GM18505 (cell line): ENCODE measurements at regions not wholly inside any gene's neighbourhood (a gene's known extent, or its start where the extent isn't known, plus 50 kb on each side); places are given as distances from the start of the nearest gene placed in this dataset.

Experiments used
- ATAC-seq: cut with Tn5 transposase; IDR thresholded peaks from one replicate; pipeline ENCODE4 v1.9.1; 2021; ENCODE audit not compliant: unreplicated experiment
- POLR2A ChIP-seq: IDR thresholded peaks from 4 replicates; pipeline ENCODE4 v1.6.1; 2011; ENCODE audit warnings: borderline replicate concordance; ENCODE audit not compliant: insufficient read depth, insufficient read length; ENCODE audit errors: extremely low read depth

DNA sequence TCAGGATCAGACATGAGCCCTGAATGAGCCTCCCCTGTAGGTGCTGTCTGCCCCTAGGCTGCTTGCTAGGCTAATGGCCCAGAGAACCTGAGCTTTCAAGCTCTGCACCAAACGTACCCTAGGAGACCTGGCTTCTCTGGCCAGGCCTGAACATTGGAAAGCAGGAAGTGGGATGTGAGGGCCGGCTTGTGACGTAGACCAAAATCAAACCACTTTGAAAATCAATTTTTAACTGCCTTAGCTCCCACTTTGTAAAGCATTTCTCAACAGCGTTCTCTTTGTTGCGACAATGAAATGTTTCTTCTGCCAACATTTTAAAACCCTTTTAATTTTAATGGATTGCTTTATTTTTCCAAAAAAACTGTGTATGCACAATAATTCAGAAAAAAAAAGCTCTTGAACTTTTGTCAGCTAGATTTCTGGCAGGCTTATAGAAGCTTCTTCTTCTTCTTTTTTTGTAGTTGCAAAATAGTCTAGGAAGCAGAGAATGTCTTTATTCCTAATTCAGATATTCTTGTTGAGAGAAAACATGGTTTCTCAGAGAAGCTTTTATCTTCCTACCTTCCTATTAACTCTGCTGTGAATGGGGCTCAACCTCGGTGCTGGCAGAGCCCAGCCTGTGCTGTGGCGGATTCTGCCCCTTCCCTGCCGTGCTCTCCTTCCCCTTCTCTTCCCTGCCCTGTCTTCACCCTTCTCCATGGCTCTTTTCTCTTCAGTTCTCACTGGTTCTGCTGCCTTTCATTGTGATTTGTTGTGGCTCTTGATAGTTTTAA, 145.2 kb upstream of the SFRP2 start:
- no peak for TF ChIP-seq POLR2A
- ATAC-seq = no peak

DNA sequence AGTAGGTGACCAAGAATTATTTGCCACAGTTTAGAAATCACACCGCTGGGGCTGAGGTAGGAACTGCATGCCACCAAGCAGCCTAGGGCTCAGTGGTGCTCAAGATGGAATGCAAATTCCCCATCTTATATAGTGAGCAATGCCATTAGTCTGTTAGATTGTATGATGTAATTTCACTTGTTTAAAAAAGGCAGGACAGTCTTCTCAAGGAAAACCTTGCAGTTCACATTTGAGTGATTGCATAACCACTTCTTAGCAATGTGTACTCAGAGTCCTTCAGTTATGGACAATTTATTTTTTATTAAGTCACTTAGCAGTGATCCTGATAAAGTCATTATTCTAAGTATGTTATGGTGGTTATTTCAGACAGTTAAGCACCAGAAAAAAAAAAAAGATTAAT, 142.9 kb upstream of the SFRP2 start:
- no peak for ATAC-seq
- no peak for TF ChIP-seq POLR2A

DNA sequence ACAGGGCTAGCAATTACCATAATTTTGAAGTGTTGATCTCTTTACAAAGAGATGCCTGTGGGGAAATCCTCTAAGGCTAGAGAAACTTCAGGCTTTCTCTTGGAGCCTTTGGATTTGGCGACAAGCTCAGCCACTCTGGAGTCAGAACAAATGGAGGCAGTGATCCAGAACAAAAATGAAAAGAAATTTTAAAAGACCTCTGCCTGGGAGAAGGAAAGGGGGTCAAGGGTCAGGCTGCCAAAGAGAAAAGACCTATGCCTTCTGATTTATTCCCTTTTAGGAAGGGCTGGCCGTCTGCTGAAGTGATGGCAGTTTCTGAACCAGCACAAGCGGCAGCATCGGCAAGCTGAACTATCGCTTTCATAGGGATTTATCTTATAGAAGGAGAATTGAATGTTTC, 140.8 kb upstream of the SFRP2 start:
- no peak for ATAC-seq
- no peak for TF ChIP-seq POLR2A

DNA sequence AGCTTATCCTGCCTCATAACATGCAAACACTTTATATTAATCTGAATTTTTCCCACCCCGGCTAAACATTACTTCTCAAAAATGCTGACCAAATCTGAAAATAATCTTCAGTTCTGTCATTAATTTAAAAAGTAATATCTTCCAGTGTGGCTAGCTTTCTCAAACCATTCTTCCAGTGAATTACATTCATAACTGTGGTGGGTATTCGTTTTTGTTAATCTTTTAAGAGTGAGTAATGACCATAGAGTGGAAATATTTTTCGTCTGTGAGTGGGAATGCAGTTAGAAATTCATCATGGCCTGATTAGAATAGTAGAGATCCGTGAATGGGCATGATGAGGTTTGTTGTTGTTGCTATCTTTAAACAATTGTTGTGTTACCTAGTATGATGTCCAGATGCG, 138.6 kb upstream of the SFRP2 start:
- no peak for ATAC-seq
- no peak for TF ChIP-seq POLR2A

DNA sequence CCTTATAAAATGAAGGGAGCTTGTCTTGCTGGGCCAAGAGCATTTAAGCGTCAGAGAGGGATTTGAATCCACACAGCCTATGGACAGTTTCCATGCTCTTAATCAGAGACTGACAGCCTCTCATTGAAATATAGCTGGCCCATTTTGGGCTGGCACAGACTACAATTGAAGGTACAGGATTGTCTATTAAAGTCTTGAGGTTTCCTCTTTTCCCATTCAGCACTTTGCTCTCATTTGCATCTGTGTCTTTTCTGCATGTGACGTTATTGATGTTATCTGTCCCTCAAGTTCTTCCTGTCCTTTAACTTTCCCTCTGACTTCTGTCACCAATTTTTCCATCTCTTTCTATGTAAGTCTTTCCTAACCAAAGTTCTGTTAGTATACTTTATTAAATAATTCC, 133.3 kb upstream of the SFRP2 start:
- no peak for ATAC-seq
- no peak for TF ChIP-seq POLR2A

DNA sequence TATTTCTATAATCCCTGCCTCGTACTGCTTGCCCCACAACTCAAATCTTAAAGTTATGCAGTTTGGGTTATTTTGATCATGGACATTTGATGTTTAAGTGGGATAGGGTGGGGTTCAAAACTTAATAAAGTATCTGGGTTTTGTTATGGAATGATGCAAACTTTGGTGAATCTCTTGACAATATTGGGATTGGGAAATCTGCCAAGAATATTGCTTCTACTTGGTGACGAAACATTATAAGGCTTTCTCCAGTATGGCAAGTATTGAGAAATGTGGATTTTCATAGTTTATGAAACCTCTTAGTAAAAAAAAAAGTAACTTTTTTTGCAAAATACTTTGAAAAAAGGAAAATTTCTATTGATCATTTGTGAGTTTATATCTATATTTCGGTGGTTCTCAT, 130.8 kb upstream of the SFRP2 start:
- TF ChIP-seq POLR2A = no peak
- ATAC-seq = no peak

DNA sequence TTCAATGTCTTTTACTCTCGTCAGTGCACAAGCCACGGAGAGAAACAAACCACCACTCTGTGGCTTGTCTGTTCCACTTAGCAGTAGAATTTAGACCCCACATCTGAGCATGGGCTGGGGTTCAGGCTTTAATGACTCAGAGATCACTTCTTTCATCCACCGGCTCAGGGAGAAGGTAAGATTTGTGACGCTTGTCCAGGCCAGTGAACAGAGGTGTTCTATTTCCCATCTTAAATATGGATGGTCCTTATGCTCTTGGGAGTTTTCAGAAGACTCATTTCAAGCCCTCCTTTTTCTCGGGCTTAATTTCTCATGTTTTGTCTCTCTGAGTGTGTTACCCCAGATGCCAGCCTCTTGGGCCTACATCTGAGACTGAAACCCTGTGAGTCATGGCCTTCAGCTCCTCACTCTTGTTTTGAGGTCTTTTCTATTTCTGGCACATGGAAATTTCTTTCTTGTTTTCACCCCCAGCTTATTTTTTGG, 127.4 kb upstream of the SFRP2 start:
- peak; percentile 96 for ATAC-seq
- no peak for TF ChIP-seq POLR2A

DNA sequence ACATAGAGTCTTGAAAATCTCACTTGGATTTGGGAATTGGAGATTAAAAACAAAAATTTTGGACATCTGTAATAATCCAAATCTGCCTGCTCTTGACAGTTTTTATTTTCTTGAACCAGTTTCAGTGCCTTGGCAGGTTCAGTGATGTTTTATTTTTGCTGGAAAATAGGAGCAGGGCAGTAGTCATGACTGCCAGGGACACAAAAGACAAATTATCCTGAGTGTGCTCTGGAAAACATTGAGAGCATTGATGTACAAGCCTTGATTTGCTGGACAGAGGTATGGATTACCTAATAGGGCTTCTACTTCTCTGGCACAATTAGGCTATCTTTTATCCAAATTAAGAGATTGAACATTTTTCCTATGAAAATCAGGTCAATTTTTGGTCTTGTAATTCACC, 123.4 kb upstream of the SFRP2 start:
- no peak for ATAC-seq
- TF ChIP-seq POLR2A = no peak

DNA sequence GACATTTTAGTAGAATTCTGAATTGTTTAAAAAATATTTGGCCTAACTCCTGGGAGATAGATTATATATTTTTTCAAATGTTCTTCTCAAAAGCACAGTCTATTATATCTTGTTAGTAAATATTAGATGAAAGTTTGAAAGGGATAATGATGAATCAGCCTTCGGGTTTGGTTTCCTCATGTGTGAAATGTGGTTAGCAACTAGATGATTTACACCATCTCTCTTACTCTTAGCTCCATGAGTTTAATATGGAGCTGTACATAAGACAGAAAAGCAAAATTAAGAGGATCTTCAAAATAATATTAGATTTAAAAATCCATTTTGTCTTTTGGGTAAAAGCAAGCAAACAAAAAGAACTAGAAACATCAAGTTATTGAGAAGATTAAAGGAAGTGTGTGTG, 120.8 kb upstream of the SFRP2 start:
- TF ChIP-seq POLR2A = no peak
- ATAC-seq = no peak

DNA sequence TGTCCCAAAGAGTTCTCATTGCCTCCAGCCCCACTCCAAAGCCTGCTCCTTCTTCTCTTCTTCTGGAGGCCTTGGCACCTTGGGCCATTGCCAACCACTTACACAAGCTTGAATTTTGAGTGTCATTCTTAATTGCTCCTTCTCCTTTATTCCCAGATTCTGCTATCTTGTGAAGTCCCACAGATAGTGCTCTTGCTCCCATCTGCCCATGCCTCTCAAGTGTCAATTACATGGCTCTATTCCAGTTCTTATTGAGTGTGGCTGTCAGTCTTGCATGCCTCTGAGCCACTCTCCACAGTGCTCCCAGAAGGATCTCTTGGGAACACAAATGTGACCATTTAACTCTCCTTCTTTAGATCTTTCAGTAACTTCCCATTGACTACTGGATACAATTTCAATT, 117.3 kb upstream of the SFRP2 start:
- TF ChIP-seq POLR2A = no peak
- ATAC-seq = no peak

DNA sequence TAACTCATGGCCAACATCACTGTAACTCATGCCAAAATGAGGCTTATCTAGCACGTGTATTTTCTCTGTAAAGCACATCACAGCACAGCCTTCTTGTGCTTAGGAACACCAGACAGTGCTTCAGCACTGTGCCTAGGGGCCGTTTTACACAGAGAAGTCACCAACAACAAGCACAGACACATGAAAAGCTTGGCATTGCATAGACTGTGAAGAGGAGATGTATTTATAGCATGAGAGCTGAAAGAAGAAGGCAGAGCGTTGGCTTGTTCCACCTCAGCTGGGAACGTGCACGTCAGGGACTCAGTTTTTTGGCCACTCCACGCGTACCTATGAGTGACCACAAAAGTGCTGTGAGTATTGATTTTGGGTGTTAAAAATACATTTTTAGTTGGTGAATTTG, 116.3 kb upstream of the SFRP2 start:
- TF ChIP-seq POLR2A = no peak
- ATAC-seq = no peak

DNA sequence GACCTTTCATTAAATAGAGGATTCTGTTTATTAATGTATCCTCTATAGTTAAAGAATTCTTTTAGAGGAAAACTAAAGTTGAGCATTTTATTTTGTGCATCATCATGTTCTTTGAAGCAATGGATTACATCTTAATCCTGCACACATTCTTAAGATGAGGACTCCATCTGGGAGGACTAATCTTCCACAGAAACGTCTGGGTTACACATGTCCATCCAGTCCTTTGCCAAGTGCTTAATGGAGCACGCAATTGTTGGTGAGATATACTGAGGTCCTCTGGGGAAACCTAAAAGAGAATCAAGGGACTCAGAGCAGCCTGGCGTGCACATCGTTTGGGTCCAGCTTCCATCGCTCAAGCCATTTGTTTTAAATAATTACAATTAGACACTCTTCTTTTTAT, 115.1 kb upstream of the SFRP2 start:
- TF ChIP-seq POLR2A = no peak
- ATAC-seq = no peak

DNA sequence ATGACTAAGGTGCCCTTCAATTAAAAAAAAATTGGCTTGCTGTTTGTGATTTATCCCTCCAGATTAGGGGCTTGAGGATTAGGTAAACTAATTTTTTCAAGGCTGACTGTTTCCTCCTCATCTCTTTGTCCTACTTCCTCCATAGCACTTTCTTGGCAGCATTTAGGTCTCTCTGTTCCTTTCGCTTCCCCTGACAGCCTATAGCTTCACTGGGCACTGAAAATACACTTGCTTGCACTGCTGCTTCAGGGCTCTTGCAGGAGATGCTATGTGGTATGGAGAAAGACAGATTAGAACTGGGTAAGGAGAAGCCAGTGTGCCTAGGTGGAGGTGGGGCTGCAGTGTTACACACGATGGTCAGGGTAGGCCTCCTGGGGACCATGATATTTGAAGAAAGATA, 112.3 kb upstream of the SFRP2 start:
- ATAC-seq = no peak

DNA sequence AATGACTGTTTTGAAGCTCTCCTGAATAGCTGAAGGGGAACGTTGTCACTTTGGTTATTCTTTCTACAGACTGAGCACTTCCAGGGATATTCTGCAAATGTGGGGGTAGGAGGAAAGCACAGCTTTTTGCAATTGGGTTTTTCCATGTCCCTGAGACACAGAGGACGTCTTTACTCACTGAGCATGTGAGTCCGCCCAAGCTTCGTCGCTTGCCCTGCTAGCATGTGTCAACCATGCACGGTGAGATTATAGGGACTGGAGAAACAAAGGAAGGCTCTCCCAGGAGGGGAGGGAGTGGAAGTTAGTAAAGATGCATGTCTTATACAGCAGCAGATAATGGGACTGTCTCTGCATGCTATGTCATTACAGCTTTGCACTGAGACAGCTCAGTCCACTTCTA, 111.5 kb upstream of the SFRP2 start:
- TF ChIP-seq POLR2A = no peak
- no peak for ATAC-seq

More for the DNA sequence above, 112.3 kb upstream of the SFRP2 start:
- TF ChIP-seq POLR2A = no peak

DNA sequence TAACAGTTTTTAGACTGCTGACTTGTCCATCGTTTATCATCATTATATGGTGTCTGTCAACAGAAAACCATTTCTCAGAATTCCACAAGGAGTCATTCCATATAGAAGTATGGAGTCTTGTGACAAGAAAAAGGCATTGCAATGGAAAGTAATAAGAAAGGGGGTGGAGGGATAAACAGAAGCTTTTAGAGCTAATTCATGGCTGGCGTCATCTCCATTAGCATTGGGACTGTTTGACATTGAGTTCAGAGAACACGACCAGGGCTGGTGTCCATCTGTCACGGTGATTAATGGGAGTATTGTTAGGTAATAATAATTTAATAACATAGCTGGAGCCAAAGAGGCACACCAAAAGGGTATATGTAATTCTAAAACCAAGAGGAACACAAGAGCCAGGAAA, 101.9 kb upstream of the SFRP2 start:
- no peak for TF ChIP-seq POLR2A
- ATAC-seq = no peak
